Keratinocyte (primary cell): ENCODE measurements at regions not wholly inside any gene's neighbourhood (a gene's known extent, or its start where the extent isn't known, plus 50 kb on each side); places are given as distances from the start of the nearest gene placed in this dataset.

ENCODE experiments used
- EZH2 ChIP-seq: IDR thresholded peaks from one replicate; pipeline ENCODE4 v1.6.1; 2012; ENCODE audit warnings: inconsistent platforms, mild to moderate bottlenecking, low read length, moderate library complexity
- TF ChIP-seq, protein P1 (sequence below), 3 experiments: IDR thresholded peaks in 1 of 3; conservative IDR thresholded peaks in 1 of 3; optimal IDR thresholded peaks in 1 of 3; 2 replicates in 2 of 3; 3 replicates in 1 of 3; pipeline versions ENCODE3 to v1.5.1; 2011; ENCODE audit warnings: low read length in 3 of 3, mild to moderate bottlenecking in 3 of 3, moderate library complexity in 2 of 3, control low read depth in 1 of 3, inconsistent platforms in 1 of 3; ENCODE audit not compliant: insufficient read depth in 2 of 3; ENCODE audit errors: extremely low read depth in 1 of 3

DNA sequence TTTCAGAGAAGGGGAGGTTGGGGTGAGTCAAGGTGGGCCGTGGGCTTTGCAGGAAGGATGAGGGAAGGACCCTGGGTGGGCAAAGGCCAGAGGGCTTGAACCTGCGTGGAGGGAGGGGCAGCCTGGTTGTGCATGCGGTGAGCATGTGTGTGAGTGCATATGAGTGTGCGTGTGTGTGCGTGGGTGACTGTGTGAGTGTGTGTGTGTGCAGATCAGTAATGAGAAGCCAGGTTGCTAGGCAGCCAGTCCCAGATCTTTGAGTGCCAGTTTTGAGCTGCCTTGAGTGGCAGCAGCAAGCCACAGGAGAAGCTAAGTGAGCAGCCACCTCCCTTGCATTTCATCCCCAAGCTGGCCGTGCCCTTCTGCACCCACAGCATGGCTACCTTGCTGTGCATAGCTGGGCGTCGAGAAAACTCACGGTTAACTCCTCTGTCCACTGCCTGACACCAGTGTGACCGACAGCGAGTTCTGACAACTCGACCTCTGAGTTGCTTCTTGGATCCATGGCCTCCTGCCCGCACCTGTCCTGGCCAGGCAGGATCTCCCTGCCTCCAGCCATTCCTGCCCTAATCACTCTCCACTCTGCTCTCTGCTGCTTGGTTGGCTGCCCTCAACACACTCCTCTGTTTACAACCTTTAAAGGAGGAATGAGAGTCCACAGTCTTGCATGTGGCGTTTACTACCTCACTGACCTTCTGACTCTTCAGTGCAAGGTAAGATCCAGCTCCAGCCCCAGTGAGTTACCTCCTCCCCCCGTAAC is 775.4 kb downstream of the TYW1 start:
- TF ChIP-seq, protein P1, sequence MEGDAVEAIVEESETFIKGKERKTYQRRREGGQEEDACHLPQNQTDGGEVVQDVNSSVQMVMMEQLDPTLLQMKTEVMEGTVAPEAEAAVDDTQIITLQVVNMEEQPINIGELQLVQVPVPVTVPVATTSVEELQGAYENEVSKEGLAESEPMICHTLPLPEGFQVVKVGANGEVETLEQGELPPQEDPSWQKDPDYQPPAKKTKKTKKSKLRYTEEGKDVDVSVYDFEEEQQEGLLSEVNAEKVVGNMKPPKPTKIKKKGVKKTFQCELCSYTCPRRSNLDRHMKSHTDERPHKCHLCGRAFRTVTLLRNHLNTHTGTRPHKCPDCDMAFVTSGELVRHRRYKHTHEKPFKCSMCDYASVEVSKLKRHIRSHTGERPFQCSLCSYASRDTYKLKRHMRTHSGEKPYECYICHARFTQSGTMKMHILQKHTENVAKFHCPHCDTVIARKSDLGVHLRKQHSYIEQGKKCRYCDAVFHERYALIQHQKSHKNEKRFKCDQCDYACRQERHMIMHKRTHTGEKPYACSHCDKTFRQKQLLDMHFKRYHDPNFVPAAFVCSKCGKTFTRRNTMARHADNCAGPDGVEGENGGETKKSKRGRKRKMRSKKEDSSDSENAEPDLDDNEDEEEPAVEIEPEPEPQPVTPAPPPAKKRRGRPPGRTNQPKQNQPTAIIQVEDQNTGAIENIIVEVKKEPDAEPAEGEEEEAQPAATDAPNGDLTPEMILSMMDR (optimal IDR thresholded peaks at IDR 0.05 in 1 of 3, IDR thresholded peaks at IDR 0.05 in 1 of 3, conservative IDR thresholded peaks at IDR 0.05 in 1 of 3; ENCODE audit: extremely low read depth in 1 of 3, insufficient read depth in 2 of 3, low read length in 3 of 3), result no peak
- no peak for TF ChIP-seq EZH2
